GM19324 (cell line): ENCODE measurements at regions not wholly inside any gene's neighbourhood (a gene's known extent, or its start where the extent isn't known, plus 50 kb on each side); places are given as distances from the start of the nearest gene placed in this dataset.

ENCODE experiments used
- ATAC-seq: cut with Tn5 transposase; IDR thresholded peaks from one replicate; pipeline ENCODE4 v1.9.1; 2021; ENCODE audit warnings: mild to moderate bottlenecking, moderate library complexity; ENCODE audit not compliant: unreplicated experiment, low FRiP score

DNA sequence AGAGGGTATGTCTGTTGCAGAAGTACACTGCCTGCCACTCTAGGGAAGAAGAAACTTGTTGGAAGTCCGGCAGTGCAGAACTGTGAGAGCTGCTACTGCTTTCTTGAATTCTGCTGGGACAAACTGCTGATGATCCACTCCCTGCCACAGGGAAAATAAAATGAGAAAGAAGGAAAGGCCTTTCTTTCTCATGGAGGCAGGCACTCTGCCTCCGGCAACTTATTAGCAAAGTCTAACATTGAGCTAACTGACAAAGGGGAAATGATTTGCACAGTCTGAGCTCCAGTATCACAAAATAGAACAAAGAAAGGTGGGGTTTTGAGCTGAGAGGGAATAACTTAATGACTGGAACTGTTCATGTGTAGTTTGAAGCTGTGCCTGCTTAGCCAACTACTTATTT is 134.6 kb downstream of the AASDHPPT start:
- no peak for ATAC-seq

DNA sequence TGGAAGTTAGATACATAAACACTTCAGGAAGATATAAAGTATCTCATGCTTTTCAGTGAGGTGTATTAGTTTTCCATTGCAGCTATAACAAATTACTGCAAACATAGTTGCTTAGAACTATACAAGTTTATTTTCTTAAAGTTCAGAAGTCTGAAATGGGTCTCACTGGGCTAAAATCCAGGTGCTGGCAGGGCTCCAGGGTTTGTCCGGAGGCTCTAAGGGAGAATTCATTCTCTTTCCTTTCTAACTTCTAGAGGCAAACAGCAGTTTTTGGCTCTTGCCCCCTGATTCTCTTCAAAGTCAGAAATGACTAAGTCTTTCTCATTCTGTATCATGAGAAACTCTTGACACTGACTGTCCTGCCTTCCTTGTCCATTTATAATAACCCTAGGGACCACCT is 138.8 kb downstream of the AASDHPPT start:
- no peak for ATAC-seq

DNA sequence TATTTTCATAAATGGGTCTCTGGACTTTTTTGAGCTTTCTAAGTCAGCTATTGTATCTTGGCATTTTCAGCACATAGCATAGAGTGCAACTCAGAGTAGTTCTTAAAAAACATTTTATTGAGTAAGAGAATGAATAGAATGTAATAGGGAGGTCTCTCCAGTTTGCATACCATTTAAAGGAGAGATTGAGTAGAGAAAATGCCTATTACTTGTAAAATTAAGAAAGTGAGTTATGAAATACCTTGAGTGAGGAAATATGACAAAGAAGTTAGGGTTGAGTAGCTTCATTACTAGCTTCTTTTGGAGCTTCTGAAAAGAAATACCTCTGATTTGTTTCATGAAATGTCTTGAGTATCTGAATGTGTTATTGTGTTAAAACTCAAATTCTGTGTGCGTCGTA is 140.0 kb downstream of the AASDHPPT start:
- no peak for ATAC-seq

DNA sequence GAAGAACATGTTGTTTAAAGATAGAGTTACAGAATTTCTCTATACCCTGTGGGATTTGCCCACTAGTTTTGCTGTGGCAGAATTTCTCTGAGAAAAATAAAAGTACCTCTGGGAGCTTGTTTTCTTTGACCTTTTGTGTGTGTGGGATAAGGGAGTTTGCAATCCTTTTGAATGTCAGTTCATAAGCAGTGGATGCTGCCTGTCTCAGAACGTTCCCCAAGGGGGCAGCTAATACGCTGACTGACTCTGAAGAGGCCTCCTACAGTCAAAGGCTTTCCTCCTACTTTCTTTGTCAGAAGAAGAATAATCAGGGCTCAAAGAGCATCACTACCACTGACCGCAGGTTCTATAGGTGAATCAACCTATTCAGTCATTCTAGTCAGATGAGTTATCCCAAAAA is 140.6 kb downstream of the AASDHPPT start:
- no peak for ATAC-seq

DNA sequence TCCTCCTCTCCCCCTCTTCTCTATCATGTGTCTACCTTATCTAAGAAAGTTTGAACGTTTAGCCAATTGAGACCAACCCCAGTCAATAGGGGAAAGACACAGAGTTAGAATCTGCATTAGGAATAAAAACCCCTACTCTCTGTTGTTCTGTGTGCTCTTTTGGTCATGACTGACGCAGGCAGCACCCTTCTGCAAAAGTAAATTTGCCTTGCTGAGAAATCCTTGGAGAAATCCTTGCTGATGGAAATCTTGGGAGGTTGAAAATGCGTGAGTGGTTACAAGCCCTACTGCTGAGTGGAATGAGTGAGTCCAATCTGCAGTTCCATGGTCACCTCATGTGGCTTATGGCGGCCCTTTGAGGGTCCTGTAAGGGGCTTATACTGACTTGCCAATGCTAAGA is 145.2 kb downstream of the AASDHPPT start:
- ATAC-seq = no peak

DNA sequence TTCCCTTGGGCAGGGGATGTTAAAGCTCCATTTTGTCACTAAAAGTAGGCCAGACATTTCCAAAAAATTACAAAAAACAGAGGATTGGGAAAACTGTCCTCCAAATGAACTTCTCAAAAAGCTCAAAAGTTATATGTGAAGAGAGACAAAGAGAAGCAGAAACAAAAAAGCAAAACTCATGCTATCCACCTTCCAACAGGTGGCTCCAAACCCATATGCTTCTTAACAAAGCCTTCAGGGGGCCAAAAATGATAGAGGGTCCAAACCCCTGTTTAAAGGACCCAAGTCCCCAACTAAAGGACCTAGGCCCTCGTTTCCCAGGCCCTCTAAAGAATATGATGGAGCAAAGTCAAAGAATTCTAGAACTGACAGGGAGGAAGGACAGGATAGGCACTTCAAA is 146.7 kb downstream of the AASDHPPT start:
- ATAC-seq = no peak

DNA sequence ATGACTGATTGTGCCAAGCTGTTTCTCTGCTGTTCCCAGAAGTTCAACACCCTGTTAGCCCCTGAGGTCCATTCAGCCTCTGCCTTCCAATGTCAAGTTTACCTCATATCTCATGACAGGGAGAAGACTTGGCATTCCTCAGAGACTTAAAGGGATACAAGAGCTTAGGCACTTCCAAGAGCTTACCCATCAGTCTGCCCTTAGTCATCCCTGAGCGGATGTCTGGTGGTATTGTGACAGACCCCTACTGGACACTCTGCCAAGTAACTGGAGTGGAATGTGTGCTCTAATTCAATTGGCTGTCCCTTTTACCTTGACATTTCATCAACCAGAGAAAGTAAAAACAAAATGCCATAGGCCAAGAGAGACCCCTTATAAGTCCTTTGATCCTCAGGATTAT is 151.5 kb downstream of the AASDHPPT start:
- ATAC-seq = no peak

DNA sequence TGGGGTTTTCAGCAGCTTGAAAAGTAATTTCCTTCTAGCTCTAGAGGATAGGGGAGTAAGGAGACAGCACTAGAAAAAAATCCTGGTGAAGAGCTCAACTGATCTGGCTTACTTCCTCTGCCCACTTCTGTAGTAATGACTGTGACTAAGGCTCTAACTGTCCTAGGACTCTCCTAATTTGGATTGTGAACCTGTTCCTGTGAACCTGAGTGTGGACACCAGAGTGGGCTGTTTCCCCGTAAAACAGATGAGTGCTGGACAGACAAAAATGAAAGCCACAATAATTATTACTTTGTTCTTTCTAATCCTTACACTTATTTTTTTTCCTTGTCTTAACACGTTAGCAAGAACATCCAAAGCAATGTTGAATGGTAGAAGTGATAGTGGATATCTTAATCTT is 154.1 kb downstream of the AASDHPPT start:
- ATAC-seq = no peak

DNA sequence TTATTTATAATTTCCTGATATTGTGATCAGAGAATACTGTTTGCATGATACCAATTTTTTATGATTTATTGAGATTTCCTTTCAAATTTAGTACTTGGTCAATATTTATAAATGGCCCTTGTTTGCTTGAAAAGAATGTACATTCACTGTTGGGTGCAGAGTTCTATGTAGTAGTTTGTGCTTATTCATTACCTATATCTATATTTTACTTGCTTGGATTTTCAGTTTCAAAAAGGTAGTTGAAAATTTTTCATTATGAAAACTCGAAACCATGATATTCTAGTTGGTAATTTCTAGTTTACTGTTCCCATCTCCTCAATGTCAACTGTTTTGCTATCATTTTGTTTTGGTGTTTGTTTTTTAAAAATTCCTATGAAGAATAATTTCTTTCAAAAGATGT is 155.7 kb downstream of the AASDHPPT start:
- ATAC-seq = no peak

DNA sequence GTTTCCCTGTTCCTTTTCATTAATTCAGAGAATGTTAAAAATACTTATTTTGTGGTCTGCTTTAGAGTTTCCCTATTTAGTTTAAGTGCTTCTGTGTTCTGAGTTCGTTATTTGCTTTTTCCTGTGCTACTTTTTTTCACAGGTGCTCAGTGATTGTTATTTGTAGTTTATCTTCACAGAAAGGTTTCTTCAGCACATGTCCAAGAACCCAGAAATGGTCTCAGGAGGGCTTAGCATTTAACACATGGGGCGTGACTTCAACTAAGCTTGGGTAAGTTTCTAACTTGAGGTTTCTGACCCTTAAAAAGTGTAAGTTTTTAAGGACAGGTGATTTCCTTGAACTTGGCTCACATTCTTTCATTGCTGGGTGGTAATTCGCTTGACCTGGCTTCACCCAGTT is 157.3 kb downstream of the AASDHPPT start:
- no peak for ATAC-seq

DNA sequence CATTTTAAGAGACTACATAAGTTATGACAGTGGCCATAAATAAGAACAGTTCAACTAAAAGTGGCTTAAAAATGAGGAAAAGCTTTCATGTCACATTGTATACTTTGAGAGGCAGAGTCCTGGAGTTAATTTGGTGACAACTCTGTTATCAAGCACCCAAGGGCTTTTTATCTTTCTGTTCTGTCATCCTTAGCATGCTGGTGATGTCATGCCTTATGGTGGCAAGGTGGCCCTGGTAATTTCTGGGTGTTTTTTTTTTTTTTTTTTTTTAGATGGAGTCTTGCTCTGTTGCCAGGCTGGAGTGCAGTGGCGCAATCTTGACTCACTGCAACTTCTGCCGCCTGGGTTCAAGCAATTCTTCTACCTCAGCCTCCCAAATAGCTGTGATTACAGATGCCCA is 158.8 kb downstream of the AASDHPPT start:
- ATAC-seq = no peak

DNA sequence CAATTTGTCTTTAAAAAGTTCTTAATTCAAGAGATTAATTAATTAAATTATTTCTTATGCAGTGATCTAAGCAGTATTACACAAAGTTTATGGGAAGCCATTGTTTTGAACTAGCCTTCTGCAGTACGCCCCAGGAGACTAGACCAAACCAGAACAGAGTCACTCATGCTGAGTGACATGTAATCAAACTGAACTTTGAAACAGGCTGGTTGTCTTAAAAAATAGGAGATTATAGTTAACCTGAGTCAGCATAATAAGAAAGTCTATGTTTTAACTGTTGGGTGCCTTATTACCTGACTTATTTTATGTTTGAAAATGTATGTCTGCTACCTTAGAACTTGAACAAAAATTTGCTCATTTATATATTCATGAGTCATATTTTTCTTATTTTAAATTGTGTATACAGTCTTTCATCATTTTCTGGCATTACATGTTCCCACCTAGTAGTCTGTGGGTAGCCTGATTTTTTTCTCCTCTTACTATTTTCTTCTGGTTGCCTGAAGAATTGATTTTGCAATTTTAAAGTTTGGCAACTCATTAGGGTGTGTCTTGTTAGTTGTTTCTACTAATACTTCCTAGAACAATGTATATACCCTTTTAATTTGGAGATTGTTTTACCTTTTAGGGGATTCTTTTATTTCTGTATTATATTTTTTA is 161.4 kb downstream of the AASDHPPT start:
- ATAC-seq = no peak

DNA sequence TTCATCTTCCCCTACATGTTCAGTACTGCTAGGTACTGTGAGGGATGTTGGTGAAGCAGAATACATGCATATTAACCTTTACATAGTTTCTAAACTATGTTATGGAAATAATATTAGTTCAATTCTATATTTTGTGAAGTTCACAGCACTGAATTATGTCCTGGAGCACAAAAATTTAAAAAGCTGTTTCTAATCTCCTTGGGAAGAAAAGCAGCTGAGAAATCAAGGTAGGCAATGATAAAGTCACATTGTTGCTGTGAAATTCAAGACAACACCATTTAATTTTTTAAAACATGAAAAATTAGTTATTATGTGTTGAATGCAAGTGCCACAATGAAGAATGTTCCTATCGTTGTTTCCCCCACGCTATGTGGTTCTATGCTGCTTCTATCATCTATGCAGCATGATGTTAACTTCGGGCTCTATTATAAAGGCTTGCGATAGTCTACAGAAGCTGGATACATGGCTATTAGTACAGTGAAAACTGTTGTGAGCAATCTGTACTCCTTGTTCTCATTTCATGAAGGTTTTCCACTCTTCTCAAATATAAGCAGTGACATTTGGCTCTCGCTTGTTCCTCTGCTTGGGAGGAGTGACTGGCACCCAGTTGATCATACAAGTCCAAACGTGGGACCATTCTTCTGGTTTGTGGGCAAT is 164.3 kb downstream of the AASDHPPT start:
- ATAC-seq = no peak

DNA sequence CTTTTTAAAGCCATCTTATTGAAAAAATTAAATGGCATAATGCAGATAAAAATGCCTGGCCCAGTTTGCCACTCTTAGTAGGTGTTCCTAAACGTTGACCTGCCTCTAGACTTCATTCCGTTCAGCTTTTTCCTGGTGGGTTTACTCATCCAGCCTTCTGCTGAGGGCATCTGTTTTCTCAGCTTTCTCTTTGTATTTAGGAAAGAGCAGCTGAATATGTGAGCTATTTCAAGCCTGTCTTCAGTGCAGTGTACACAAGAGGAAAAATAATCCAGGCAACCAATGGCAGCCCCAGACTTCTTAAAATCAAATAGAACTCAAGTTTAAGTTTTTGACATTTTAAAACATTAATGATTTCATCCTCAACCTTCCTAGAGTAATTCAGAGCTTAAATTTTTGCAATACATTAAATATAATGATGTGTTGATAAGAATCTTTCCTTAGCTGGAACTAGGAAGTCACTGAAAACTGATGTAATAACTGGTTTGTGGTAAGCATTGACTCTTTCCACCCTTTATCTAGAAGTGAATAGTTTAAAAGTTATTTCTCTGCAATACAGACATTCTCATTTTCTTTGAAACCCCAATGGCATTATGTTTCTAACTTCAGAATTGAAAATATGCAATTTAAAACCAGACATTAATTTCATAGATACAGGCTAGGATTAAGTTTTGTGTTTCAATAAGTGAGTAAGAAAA is 165.4 kb downstream of the AASDHPPT start:
- ATAC-seq = no peak

DNA sequence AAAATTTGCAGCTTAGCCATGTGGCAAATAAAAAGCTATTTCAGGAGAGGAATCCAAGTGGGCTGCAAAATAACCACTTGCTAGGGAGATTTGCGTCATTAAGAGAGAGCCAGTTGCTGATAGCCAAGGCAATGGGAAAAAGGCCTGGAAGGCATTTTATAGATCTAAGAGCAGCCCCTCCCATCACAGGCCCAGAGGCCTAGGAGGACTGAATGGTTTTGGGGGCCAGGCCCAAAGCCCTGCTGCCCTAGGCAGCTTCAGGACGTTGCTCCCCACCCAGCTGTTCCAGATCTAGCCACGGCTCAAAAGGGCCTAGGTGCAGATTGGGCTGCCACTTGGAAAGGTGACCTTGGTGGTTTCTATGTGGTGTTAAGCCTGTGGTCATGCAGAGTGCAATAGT is 169.0 kb downstream of the AASDHPPT start:
- no peak for ATAC-seq

DNA sequence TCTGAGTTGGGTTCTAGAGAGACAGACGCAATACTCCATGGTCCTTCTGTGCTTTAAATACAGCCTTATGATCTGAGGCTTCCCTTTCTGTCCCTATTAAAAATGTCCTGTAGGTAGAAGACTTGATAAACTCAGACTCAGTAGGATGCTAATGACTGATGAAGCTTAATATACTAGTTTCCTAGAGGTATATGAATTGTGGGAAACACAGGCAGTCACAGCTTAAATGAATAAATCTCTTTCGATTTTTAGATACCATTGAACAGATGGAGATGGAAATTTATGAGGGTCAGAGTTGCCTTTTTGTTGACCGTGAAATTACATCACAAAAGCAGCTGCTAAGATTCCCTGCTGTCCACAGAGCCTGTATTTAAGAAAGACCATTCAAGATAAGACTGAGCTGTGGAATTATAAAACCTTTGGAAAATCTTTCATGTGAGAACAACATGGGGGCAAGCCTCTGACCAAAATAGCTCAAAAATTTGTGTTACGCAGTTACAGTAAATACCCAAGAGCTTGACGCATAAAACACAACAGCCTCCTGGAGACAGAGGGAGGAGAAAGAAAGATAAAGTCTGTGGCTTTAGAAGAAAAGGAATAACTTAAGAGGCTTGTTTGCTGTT is 172.3 kb downstream of the AASDHPPT start:
- ATAC-seq = no peak

DNA sequence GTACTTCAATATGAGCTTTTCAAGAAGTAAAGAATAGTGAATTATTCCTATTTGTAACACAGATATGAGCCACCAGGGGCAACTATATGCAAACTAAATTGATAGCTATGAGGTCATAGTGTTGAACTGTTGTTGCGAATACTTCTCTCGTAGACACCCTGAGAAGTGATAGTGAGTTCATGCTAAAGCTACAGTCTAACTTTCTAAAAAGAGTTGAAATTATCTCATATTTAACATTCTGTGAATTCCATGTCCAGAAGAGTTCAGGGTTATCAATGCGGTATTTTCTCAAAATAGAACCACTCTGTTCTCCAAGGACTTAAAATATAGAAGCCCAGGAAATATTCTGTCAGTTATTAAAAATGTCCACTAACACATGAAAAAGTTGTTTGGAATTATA is 185.4 kb downstream of the AASDHPPT start:
- ATAC-seq = no peak

DNA sequence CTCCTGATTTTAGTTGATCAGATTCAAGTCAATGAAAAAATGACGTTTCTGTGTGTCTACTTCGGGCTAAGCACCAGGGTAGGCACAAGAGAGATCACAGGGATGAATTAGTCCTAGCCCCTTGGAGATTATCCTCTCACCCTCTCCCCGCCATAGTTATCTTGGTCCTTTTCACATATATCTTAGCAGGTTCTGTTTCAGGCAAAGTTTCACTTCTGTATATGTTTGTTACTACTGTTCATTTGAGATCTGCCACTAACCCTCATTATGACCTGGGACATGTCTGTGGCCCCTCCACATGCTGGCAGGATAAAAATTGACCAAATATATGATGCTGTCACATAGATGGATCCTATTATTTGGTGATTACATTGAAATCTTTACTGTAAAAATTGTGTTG is 186.1 kb downstream of the AASDHPPT start:
- no peak for ATAC-seq

DNA sequence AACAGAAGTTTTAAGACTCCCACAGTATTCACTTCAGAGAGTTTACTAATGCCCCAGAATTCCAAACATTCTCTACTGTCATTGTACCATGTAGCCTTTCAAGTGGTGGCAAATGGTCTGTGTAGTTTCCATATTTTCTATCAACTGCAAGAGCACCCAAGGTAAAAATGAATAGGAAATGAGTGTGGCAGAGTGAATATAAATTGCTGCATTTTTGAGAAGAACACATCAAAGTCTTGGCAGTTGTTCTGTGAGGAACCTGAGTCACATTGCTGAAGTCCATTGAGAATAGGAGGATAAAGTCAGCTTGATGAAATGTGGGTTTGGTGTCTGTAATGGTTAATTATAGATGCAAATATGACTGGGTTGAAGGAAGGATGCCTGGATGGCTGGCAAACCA is 193.6 kb downstream of the AASDHPPT start:
- no peak for ATAC-seq

DNA sequence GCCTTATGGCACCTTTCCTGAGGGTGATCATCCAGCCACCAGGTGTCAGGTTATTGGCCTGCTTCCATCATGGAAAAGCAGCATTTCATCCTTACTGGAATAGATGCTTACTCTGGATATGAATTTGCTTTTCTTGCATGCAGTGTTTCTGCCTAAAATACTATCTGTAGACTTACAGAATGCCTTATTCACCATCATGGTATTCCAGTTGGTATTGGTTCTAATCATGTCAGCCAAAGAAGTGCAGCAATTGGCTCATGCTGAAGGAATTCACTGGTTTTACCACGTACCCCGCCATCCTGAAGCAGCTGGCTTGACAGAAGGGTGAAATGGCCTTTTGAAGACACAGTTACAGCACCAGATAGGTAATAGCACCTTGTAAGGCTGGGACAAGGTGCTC is 194.2 kb downstream of the AASDHPPT start:
- ATAC-seq = no peak

DNA sequence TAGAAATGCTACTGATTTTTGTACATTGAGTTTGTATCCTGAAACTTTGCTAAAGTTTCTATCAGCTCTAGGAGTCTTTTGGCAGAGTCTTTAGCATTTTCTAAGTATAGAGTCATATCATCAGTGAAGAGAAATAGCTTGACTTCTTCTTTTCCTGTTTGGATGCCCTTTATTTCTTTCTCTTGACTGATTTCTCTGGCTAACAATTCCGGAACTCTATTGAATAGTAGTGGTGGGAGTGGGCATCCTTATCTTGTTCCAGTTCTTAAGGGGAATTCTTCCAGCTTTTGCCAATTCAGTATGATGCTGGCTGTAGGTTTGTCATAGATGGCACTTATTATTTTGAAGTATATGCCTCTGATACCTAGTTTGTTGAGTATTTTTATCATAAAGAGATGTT is 197.7 kb downstream of the AASDHPPT start:
- no peak for ATAC-seq

DNA sequence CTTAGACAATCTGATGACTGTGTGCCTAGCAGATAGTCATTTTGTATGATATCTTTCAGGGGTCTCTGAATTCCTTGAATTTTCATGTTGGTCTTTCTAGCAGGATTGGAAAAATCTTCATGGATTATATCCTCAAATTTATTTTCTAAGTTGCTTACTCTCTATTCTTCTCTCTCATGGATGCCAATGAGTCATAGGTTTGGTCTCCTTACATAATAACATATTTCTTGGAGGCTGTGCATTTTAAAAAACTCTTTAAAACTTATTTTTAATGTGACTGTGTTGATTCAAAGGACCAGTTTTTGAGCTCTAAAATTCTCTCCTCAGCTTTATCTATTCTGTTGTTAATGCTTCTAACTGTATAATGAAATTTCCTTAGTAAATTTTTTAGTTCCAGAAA is 198.7 kb downstream of the AASDHPPT start:
- ATAC-seq = no peak
